Gastroesophageal sphincter (tissue), 3 donors: ENCODE measurements at regions not wholly inside any gene's neighbourhood (a gene's known extent, or its start where the extent isn't known, plus 50 kb on each side); places are given as distances from the start of the nearest gene placed in this dataset.

Experiments
- CTCF ChIP-seq, 4 experiments: fragments of 200-600 bp in 2 of 4; fragments of 450-650 bp in 2 of 4; sonication (generic) in 1 of 4; IDR thresholded peaks; one replicate each; pipeline ENCODE4 v1.5.1; 2017 to 2019; ENCODE audit warnings: antibody characterized with exemption in 4 of 4, mild to moderate bottlenecking in 2 of 4, moderate library complexity in 2 of 4
- EP300 ChIP-seq: sonication (generic); formaldehyde crosslinking; IDR thresholded peaks from one replicate; pipeline ENCODE4 v1.6.1; 2017; ENCODE audit warnings: antibody characterized with exemption, mild to moderate bottlenecking
- POLR2A ChIP-seq, 2 donors: fragments of 450-650 bp; IDR thresholded peaks; one replicate each; pipeline ENCODE4 v1.6.1; 2017; ENCODE audit warnings: antibody characterized with exemption in 2 of 2, mild to moderate bottlenecking in 2 of 2, moderate library complexity in 1 of 2
- POLR2AphosphoS5 ChIP-seq: sonication (generic); formaldehyde crosslinking; IDR thresholded peaks from one replicate; pipeline ENCODE4 v1.6.1; 2017; ENCODE audit warnings: antibody characterized with exemption

- TF ChIP-seq CTCF (IDR thresholded peaks at IDR 0.05) (no peak), EP300 (no peak), POLR2AphosphoS5 (no peak), POLR2A (IDR thresholded peaks at IDR 0.05) (no peak)
These were observed 825.5 kb upstream of the NDST4 start for GRCh38 chr4:115938764-115939443.
